Brain pericyte (primary cell): ENCODE measurements at regions not wholly inside any gene's neighbourhood (a gene's known extent, or its start where the extent isn't known, plus 50 kb on each side); places are given as distances from the start of the nearest gene placed in this dataset.

ENCODE experiments used
- DNase-seq: peaks from one replicate; pipeline ENCODE4 v3.0.0-alpha.2; 2012; ENCODE audit warnings: low read depth, low spot score

DNA sequence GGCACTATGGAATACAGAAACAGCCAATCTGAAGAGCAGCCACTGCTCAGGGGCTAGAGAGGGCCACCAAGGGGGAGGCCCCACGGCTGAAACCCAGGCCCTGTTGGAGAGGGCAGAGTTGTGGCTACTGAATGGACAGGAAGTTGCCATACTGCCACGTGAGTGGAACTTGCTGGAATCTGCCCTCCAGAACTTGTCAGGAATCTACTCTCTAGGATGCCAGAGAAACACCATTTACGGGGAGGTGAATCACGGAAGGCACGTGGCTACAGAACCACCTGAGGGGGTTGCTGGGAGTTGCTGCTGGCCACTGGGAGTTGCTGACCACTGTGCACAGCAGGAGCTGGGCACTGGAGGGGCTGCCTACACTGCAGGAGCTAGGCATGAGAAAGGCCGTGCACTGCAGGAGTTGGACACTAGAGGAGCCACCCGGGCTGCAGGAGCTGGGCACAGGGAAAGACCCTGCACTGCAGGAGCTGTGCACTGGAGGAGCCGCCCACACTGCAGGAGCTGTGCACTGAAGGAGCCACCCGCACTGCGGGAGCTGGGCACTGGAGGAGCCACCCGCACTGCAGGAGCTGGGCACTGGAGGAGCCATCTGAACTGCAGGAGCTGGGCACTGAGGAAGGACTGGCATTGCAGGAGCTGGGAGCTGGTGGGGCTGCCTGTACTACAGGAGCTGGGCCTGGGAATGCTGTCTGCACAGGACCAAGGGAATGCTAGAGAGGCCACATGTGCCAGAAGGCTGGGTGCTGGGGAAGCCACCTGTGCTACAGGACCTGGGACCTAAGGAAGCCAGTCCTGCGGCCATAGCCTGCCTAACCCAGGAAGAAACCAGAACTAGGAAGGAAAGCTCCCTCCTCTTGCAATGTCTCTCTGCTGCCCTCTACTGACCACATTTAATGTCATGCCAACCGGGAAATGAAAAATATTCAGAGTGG is 343.4 kb downstream of the MATN1 start:
- DNase-seq, result no peak

DNA sequence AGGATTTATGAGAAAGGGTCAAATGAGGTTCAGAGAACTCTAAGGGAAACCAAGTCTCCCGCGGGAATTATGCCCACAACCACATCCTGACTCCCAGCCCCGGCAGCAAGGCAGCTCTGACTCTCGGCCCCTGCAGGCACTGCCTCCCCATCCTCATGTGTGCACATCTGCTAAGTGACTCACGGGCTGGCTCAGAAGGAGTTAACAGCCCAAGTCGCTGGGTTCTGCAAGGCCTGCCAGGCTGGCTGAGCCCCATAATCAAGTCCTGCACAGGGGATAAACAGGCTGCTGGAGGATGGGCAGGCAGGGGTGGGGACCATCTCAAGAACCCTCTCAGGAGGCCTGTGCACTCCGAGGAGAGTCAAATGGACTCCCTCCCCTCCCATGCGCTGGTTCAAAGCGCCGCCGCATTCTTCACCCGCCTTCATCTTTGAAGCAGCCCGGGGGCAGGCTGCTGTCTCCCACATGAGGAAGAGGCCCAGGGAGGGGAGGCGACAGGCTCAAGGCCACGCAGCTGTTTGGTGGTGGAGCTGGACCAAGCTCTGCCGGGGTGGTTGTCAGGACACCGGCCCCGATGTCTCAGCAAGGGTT is 344.3 kb downstream of the MATN1 start:
- no peak for DNase-seq

DNA sequence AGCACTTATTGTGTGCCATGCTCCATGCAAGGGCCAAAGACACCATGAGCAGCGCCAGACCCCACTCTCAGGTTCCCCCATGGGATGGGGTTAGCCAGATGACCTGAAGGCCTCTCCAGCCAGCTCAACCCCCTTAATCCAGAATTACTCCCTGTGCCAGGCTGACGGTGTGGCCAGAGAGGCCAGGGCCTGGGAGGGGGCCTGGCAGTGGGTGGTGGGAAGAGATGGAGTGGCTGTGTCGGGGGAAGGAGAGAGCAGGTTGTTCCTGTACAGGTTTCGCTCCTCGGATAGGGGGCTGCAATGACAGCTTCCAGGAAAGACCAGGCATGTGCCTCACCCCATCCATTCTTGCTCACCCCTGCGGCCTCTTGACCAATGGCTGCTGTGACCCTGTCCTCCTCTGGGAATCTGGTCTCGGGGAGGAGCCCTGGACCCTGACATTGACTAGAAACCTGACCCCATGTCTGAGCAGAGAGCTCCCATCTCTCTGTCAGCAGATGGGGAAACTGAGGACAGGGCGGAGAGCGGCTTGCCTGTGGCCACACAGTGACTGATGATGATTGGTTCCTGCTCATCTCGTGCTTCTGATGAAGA is 345.3 kb downstream of the MATN1 start:
- no peak for DNase-seq

DNA sequence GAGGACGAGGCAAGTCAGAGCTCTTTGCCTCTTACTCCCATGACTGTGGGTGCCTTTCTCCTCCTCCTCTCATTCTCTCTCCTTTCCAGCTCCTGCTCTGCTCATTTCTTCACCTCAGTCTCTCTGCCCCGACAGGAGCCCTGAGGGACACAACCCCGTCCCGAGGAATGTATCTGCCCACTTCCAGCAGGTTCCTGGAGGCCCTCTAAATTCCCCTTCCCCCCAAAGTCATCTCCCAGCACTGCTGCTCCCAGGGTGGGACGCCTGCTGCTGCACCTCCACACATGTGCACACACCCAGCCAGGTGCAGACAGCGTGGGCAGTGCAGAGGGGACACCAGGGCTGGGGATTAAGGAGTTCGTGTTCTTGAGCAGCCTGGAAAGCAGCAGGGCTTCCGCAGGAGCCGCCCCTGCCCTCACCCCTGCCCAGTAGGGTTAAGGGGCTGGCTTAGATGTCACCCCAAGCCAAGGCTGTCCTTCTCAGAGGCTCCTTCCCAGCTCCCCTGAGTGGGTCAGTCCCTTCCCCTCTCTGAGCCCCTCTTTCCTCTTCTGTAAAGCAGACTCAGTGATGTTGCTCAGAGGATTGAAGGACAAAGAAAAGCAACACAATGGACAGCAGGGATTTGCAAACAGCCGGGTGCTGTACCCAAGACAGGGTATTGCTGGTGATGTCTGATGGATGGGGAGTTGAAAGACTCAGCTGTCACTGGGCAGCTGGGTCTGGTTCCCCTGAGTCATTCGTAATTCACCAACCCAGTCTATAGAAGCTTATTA is 346.0 kb downstream of the MATN1 start:
- DNase-seq, result no peak

DNA sequence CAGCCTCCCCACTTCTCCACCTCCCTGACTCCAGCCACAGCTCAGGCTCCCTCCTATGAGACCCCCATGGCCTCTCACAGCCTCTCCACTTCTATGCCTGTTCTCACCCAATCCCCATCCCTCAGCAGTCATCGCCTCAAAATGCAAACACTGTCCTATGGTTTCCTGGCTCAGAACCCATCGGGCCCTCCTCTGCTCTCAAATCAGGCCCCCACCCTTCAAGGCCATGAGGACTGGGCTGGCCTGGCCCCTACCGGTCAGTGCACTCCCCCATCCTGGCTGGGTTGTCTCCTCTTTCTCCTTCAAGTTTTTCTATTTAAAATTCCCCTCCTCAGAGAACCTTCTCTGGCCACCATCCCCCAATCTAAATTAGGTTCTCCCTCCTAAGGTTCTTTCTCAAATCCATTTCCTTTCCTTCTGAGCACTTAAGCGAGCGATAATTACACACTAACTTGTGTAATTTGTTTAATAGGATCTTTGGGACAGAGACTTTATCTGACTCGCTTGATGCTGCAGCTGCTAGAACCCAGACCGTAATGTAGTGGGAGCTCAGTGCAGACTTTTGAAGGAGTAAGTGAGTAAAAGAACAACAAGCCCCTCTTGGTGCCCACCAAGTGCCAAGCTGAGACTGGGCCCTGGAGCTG is 347.2 kb downstream of the MATN1 start:
- DNase-seq, result no peak

DNA sequence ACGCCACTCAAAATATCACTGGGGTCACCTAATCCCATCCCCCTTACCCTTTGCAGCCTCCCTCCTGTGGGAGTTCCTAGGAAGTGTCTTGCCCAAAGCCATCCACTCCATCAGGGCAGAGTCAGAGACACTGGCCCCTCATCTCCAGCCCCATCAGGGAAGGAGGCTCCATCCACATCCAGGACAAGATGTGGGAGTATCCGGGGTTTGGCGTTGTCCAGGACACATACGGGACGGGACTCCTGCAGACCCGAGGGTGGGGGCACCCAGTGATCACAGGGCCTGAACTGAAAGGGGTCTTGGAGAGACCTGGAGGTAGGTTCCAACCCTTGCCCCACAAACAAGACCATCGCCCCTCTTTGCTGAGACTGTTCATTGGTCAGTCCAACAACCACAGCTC is 348.2 kb downstream of the MATN1 start:
- no peak for DNase-seq

DNA sequence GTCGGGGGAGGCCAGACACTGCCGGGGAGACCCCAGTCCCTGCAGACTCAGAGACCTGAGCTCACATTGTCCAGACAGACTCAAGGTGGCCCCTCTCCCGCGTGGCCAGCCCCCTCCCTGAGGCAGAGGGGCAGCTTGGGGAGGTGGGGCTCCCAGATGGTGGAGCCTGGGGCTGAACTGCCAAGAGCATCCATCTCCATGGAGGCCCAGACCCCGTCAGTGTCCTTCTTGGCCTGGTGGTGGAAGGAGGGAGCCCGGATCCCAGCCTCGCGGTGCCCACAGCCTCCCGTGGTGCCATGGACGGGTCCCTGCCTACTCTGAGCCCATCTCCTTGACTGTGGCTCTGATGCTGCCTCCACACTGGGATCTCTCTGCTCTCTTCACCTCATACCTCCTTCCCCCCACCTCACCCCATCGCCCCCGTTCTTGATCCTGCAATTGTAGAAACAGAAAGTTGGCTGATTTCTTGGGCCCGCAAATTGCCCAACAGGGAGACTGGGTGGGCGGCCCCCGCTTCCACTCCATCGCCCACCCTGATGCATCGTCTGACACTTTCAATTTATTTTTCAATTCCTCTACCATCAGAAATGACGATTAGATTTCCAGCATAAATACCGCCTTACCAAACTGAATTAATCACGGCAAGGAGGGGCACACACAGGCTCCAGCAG is 348.9 kb downstream of the MATN1 start:
- DNase-seq, result no peak

DNA sequence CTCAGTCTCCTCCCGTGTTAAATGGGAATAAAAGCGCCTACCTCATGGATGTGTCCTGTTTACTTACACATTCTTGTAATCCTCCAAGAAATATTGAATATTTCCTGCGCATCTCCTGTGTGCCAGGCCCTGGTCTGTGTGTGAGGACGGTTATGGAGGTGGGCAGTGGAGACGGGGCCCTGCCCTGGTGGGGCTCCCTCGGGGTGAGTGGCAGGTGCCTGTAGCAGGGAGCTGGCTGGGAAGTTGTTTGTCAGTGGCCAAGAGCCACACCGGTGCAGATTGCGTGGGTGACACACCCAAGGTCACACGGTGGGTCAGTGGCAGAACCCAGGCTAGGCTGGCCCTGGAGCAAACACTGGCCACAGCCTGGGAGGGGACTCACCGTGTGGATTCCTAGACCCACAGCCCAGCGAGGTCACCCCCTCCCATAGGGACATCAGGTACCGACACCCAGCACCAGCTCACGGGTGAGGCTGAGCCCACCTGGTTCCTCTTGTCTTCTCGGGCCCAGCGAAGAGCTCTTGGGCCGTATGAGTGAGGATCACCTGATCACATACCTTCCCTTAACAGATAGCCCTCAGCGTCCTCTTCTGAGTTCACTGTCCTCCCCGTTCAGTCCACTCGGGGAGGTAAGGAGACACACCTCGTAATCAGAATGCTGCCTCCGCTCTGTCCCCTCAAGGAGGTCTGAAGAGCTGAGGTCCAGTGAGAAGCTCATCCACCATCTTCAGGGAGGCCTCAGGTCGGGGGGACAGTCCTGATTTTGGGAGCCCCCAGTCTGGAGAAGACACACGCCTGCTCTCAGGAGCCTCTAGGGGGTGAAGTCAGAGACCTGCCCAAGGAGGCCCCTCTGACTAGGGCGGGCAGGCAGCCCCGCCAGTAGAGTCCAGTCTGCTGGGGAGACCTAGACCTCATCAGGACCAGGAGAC is 349.6 kb downstream of the MATN1 start:
- no peak for DNase-seq

DNA sequence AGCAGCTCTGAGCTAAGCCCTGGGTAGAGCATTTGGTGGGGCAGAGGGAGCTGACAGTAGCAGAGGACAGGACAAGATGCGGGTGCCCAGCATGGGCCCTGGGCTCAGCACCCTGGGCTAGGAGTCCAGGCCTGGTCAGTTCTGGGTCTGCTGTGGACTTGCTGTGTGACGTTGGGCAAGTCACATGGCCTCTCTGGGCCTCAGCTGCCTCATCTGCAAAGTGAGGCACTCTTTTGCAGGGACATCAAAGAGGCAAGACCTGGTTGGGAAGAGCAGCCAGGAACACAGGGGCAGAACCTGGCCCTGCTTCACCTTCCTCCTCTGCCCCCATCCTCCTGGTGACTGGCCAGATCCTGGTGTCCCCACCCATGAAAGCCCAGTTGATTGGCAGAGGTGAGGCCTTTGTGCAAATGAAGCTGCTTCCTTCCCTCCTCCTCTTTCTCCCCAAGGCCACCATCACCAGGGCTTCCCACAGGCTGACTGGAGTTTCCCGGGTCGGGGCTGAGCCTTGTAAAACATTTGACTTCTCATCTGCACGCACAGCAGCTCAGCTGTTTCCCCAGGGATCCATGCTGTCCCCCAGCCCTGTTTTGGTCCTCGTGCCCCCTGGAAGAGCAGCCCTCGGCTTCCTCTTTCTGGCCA is 350.5 kb downstream of the MATN1 start:
- no peak for DNase-seq

DNA sequence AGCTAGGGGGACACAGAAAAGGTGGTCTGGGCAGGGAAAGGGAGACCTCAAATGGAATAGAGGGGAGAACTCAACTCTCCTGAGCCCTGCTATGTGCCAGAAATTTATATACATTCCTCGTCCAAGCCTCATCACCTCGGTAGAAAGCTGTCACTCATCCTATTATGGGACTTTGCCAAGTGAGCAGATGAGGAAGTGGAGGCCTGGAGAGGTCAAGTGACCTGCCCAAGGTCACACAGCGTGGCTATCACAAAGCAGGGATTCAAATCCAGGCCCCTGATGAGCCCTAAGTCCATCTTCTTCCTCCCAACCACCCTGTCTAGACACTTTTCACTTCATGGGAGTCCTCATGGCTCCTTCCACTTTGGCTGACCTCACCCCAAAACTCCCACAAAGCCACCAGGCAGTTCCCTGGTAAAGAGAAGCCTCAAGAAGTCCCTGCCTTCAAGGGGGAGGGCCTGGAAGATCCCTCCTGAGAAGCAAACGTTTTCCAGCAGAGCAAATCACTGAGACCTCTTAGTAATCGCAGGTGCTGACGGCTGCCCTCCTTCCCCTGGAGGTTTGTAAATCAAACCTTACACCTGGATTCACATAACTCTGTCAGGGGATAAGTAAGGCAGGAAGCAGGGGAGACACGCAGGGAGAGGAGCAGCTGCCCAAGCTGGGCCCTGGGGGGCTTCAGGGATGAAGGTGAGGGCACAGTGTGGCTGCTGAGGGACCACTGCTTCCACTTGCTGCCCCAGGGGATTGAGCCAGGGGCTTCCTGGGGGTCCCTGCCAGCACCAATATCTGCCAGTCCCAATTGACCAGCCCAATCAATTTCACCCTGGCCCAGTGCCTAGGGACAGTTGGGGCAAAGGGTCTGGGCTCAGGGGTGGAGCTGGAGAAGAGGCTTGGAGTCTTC is 351.2 kb downstream of the MATN1 start:
- DNase-seq, result no peak

DNA sequence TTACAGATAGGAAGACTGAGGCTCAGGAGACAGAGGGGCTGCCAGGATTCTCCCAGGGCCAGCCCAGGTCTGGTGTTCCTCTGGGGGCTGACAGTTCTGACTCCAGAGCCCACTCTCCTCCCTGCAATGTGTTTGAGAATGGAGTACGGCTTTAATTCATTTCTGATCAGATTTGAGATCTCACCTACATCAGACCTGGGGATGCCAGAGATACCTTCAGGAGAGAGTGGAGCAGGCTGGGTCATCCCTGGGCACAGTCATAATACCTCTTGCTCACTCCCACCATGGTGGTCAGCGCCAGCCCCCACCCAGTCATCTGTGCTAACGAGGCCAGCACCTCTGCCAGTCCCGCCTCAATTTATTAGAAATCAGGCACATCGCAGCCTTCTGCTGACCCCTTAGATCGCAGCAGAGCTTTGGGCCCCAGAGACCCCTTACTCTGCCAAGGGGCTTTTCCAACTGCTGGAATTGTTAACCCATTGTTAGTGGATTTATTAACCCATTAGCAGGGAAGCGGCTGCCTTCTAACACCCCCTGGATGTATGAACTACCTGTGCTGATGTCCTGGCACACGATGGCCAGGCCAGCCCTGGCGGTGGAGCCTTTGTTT is 352.1 kb downstream of the MATN1 start:
- DNase-seq, result no peak

DNA sequence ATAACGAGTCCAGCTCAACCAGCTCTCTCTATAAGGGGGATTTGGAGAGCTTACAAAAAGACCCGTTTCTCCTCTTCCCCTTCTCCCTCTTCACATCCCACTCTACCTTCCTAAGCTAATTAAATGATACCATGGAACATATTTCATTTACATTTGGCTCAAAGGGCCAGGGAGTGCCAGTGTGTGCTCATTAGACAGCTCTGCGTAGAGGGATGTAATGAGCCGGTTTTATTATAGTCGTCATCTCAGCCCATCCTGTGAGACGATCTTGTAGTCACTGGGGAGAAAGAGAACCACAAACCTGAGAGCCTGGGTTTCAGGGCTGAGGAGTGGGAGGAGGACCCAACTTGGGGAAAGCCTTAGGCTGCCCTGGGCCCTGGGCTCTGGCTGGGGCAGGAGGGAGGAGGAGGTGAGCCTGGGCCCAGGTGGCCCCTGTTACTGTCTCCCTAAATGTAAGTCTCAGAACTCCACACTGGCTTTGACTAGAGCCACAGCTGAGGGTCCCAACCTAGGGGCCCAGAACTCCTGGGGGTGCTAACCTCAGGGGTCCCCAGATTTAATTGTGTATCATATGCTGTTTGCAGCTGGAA is 354.6 kb downstream of the MATN1 start:
- DNase-seq, result no peak

DNA sequence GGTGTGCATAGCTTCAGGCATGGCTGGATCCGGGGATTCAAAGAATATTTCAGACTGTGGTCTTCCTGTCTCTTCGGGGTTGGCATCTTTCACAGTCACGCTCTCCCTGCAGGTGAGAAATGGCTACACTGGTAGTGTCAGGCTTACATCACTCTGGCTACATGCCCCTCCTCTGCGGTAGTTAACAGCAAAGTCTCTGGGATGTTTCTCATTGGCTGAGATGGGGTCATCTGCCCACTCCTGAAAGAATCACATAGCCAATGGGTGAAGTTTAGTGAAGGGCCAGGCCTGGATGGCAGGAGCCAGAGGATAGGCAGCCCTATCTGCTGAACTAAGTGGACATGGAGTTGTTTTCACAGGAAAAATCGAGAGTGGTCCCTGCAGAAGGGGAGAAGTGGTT is 356.5 kb downstream of the MATN1 start:
- no peak for DNase-seq

DNA sequence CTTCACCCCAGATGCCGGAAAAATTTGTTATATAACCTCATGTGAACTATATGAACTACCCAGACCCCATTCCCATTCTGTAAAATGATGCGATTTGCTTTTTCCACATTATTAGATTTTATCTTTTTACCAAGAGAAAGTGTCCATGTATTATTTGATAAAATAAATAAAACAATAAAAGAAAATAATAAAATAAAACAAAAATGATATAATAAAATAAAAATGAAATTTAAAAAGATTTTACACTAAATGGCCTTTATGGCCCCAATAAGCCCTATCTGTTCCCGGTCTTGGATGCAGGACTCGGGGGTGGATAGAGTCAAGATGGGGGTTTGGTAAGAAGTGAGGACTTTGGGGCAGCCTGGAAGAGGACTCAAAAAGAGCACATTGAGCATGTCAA is 357.2 kb downstream of the MATN1 start:
- DNase-seq, result no peak

DNA sequence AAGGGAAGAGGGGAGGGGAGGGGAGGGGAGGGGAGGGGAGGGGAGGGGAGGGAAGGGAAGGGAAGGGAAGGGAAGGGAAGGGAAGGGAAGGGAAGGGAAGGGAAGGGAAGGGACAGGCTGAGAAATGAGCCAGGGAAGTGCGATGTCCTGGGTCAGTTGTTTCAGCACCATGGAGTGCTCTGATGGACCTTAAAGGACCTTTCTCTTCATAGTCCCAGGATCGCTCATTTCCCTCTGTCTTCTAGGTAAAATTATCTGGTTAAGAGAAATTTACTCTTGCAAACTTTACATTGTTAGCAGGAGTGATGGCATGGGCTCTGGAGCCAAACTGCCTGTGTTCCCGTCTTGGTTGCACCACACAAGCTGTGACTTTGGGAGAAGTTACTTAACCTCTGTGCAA is 357.8 kb downstream of the MATN1 start:
- DNase-seq, result no peak

DNA sequence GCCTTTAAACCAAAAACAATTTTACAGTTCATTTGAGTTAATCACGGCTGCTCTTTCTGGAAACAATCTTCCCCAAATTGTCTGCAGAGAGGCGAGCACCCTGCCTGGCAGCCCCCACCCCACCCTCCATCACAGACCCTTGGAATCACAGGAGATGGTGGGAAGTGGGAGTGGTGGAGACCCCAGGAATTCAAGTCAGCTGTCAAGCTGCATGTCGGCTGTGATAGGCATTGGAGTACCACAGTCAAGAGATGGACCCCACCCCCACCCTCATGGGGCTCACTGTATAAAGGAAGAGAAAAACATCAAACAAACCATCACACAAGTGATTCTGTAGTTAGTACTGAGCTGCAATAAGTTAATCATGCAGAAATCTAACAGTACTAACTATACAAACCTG is 360.4 kb downstream of the MATN1 start:
- DNase-seq, result no peak

DNA sequence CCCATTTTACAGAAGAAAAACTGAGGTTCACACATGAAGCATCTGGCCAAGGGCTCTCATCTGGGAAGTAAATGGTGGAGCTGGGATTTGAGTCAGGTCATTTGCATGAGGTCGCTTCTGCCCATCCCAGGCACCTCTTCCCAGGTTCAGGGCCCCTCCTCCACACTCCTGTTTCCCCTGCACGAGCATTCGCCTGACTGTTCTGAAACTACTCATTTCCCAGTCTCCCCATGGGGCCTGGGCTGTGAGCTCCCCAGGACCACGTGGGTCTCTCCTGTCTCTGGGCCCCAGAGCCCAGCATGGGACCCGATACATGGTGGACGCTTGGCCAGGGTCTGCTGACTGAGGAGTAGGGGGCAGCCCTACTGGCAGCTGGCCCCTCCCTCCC is 360.8 kb downstream of the MATN1 start:
- no peak for DNase-seq
